Activated CD4-positive, alpha-beta T cell treated with anti-CD3 and anti-CD28 coated beads, Interleukin-2, amount 10 ng/mL, durations not matched to agents 7 days and 5 days (primary cell): ENCODE measurements at regions not wholly inside any gene's neighbourhood (a gene's known extent, or its start where the extent isn't known, plus 50 kb on each side); places are given as distances from the start of the nearest gene placed in this dataset.

Experiments
- CTCF ChIA-PET: fragments of 350-600 bp; sonication (Branson Sonifier 250); formaldehyde crosslinking; loops from one replicate; lab custom pipeline; 2021; ENCODE audit warnings: antibody characterized with exemption; lab: Charles Lee
- POLR2A ChIA-PET: fragments of 350-600 bp; sonication (Branson Sonifier 250); formaldehyde crosslinking; loops from one replicate; lab custom pipeline; 2021; ENCODE audit warnings: antibody characterized with exemption; lab: Charles Lee
- DNase-seq: peaks from one replicate; pipeline ENCODE4 v3.0.0-alpha.2; 2020
- H3K27ac Mint-ChIP-seq: one replicate; pipeline ENCODE4 v1.8.0; 2021; ENCODE audit warnings: mild to moderate bottlenecking, moderate library complexity, mixed read lengths
- H3K27me3 Mint-ChIP-seq: one replicate; pipeline ENCODE4 v1.8.0; 2021; ENCODE audit warnings: mixed read lengths
- H3K36me3 Mint-ChIP-seq: one replicate; pipeline ENCODE4 v1.8.0; 2021; ENCODE audit warnings: low read depth, mixed read lengths
- H3K4me1 Mint-ChIP-seq: one replicate; pipeline ENCODE4 v1.8.0; 2021; ENCODE audit warnings: mixed read lengths
- H3K4me3 Mint-ChIP-seq: one replicate; pipeline ENCODE4 v1.8.0; 2021; ENCODE audit warnings: mild to moderate bottlenecking, moderate library complexity, mixed read lengths
- H3K9me3 Mint-ChIP-seq: one replicate; pipeline ENCODE4 v1.8.0; 2021; ENCODE audit warnings: mixed read lengths

- CTCF ChIA-PET = no interaction called here
- H3K4me3 Mint-ChIP-seq = no peak overlapping the region
- DNase-seq = no peak
- H3K27me3 Mint-ChIP-seq = no peaks in the 10 kb centered on the region
- H3K4me1 Mint-ChIP-seq = no peaks in the 10 kb centered on the region
- POLR2A ChIA-PET = no interaction called here
- H3K36me3 Mint-ChIP-seq = no peaks in the 10 kb centered on the region
- no peak overlapping the region for H3K27ac Mint-ChIP-seq
- H3K9me3 Mint-ChIP-seq = peaks cover 9% of the 10 kb centered on the region
Measured at GRCh38 chr3:64928683-64929082, 240.9 kb upstream of the ADAMTS9 start.

GRCh38 chr3:64927689-64928088, 239.9 kb upstream of the ADAMTS9 start:
- CTCF ChIA-PET = no interaction called here
- Mint-ChIP-seq H3K9me3 (peaks cover 2% of the 10 kb centered on the region), H3K27ac (no peak overlapping the region), H3K27me3 (no peaks in the 10 kb centered on the region), H3K4me3 (no peak overlapping the region), H3K36me3 (no peaks in the 10 kb centered on the region), H3K4me1 (no peaks in the 10 kb centered on the region)
- DNase-seq = no peak
- POLR2A ChIA-PET = no interaction called here

GRCh38 chr3:64925575-64925974, 237.8 kb upstream of the ADAMTS9 start:
- no peak overlapping the region for H3K4me3 Mint-ChIP-seq
- H3K9me3 Mint-ChIP-seq = no peaks in the 10 kb centered on the region
- DNase-seq = no peak
- ChIA-PET POLR2A (no interaction called here), CTCF (no interaction called here)
- no peak overlapping the region for H3K27ac Mint-ChIP-seq
- H3K27me3 Mint-ChIP-seq = no peaks in the 10 kb centered on the region
- no peaks in the 10 kb centered on the region for H3K4me1 Mint-ChIP-seq
- H3K36me3 Mint-ChIP-seq = no peaks in the 10 kb centered on the region

GRCh38 chr3:64924961-64925360, 237.2 kb upstream of the ADAMTS9 start:
- Mint-ChIP-seq H3K9me3 (no peaks in the 10 kb centered on the region), H3K36me3 (no peaks in the 10 kb centered on the region), H3K27me3 (no peaks in the 10 kb centered on the region)

GRCh38 chr3:64922213-64922612, 234.4 kb upstream of the ADAMTS9 start:
- ChIA-PET POLR2A (no interaction called here), CTCF (no interaction called here)
- no peaks in the 10 kb centered on the region for H3K4me1 Mint-ChIP-seq
- no peaks in the 10 kb centered on the region for H3K27me3 Mint-ChIP-seq
- no peaks in the 10 kb centered on the region for H3K36me3 Mint-ChIP-seq
- no peak for DNase-seq
- H3K9me3 Mint-ChIP-seq = no peaks in the 10 kb centered on the region
- H3K27ac Mint-ChIP-seq = no peak overlapping the region
- H3K4me3 Mint-ChIP-seq = no peak overlapping the region

More at GRCh38 chr3:64924961-64925360, 237.2 kb upstream of the ADAMTS9 start:
- CTCF ChIA-PET = no interaction called here
- no peak for DNase-seq
- Mint-ChIP-seq H3K4me3 (no peak overlapping the region), H3K4me1 (no peaks in the 10 kb centered on the region), H3K27ac (no peak overlapping the region)
- POLR2A ChIA-PET = no interaction called here

GRCh38 chr3:64921281-64922065, 233.7 kb upstream of the ADAMTS9 start:
- ChIA-PET POLR2A (no interaction called here), CTCF (no interaction called here)
- Mint-ChIP-seq H3K36me3 (no peaks in the 10 kb centered on the region), H3K4me1 (no peaks in the 10 kb centered on the region), H3K9me3 (no peaks in the 10 kb centered on the region), H3K27me3 (no peaks in the 10 kb centered on the region), H3K27ac (no peak overlapping the region), H3K4me3 (no peak overlapping the region)
- no peak for DNase-seq

GRCh38 chr3:64919934-64920333, 232.1 kb upstream of the ADAMTS9 start:
- CTCF ChIA-PET = no interaction called here
- POLR2A ChIA-PET = no interaction called here
- no peaks in the 10 kb centered on the region for H3K9me3 Mint-ChIP-seq

GRCh38 chr3:64918989-64919388, 231.2 kb upstream of the ADAMTS9 start:
- no peaks in the 10 kb centered on the region for H3K36me3 Mint-ChIP-seq
- no peak for DNase-seq
- ChIA-PET POLR2A (no interaction called here), CTCF (no interaction called here)
- H3K27ac Mint-ChIP-seq = no peak overlapping the region
- no peak overlapping the region for H3K4me3 Mint-ChIP-seq
- no peaks in the 10 kb centered on the region for H3K9me3 Mint-ChIP-seq
- no peaks in the 10 kb centered on the region for H3K4me1 Mint-ChIP-seq
- no peaks in the 10 kb centered on the region for H3K27me3 Mint-ChIP-seq

More at GRCh38 chr3:64919934-64920333, 232.1 kb upstream of the ADAMTS9 start:
- Mint-ChIP-seq H3K4me1 (no peaks in the 10 kb centered on the region), H3K4me3 (no peak overlapping the region), H3K27me3 (no peaks in the 10 kb centered on the region), H3K36me3 (no peaks in the 10 kb centered on the region), H3K27ac (no peak overlapping the region)
- DNase-seq = no peak

GRCh38 chr3:64917914-64918453, 230.2 kb upstream of the ADAMTS9 start:
- H3K27me3 Mint-ChIP-seq = no peaks in the 10 kb centered on the region
- no peak overlapping the region for H3K27ac Mint-ChIP-seq
- POLR2A ChIA-PET = no interaction called here
- CTCF ChIA-PET = no interaction called here
- H3K4me3 Mint-ChIP-seq = no peak overlapping the region
- H3K4me1 Mint-ChIP-seq = no peaks in the 10 kb centered on the region
- H3K9me3 Mint-ChIP-seq = no peaks in the 10 kb centered on the region
- no peaks in the 10 kb centered on the region for H3K36me3 Mint-ChIP-seq
- no peak for DNase-seq

- no peaks in the 10 kb centered on the region for H3K4me1 Mint-ChIP-seq
- no peak overlapping the region for H3K27ac Mint-ChIP-seq
- no peaks in the 10 kb centered on the region for H3K36me3 Mint-ChIP-seq
- H3K9me3 Mint-ChIP-seq = peaks cover 2% of the 10 kb centered on the region
- H3K27me3 Mint-ChIP-seq = no peaks in the 10 kb centered on the region
- ChIA-PET POLR2A (no interaction called here), CTCF (no interaction called here)
- DNase-seq = no peak
- H3K4me3 Mint-ChIP-seq = no peak overlapping the region
Measured at GRCh38 chr3:64916937-64917336, 229.1 kb upstream of the ADAMTS9 start.

GRCh38 chr3:64916192-64916798, 228.5 kb upstream of the ADAMTS9 start:
- Mint-ChIP-seq H3K36me3 (no peaks in the 10 kb centered on the region), H3K4me3 (no peak overlapping the region), H3K4me1 (no peaks in the 10 kb centered on the region), H3K27me3 (no peaks in the 10 kb centered on the region), H3K9me3 (peaks cover 2% of the 10 kb centered on the region), H3K27ac (no peak overlapping the region)
- POLR2A ChIA-PET = no interaction called here
- CTCF ChIA-PET = no interaction called here
- no peak for DNase-seq

GRCh38 chr3:64915778-64916177, 228.0 kb upstream of the ADAMTS9 start:
- CTCF ChIA-PET = no interaction called here
- Mint-ChIP-seq H3K4me3 (no peak overlapping the region), H3K27ac (no peak overlapping the region), H3K36me3 (no peaks in the 10 kb centered on the region), H3K4me1 (no peaks in the 10 kb centered on the region), H3K27me3 (no peaks in the 10 kb centered on the region), H3K9me3 (peaks cover 2% of the 10 kb centered on the region)
- POLR2A ChIA-PET = no interaction called here
- DNase-seq = no peak

GRCh38 chr3:64913515-64913914, 225.7 kb upstream of the ADAMTS9 start:
- POLR2A ChIA-PET = no interaction called here
- Mint-ChIP-seq H3K9me3 (peaks cover 5% of the 10 kb centered on the region), H3K4me3 (no peak overlapping the region), H3K4me1 (no peaks in the 10 kb centered on the region), H3K36me3 (no peaks in the 10 kb centered on the region), H3K27ac (no peak overlapping the region), H3K27me3 (no peaks in the 10 kb centered on the region)
- no peak for DNase-seq
- CTCF ChIA-PET = no interaction called here
